WERI-Rb-1 (cell line): ENCODE measurements at regions not wholly inside any gene's neighbourhood (a gene's known extent, or its start where the extent isn't known, plus 50 kb on each side); places are given as distances from the start of the nearest gene placed in this dataset.

ENCODE experiments used
- DNase-seq: peaks from one replicate; pipeline ENCODE4 v3.0.0-alpha.2; 2020
- H3K27ac ChIP-seq: fragments of 250-450 bp; sonication (Bioruptor Pico); 2 replicates; pipeline ENCODE4 v1.5.1; 2020; ENCODE audit warnings: mild to moderate bottlenecking, moderate library complexity
- H3K27me3 ChIP-seq: fragments of 250-450 bp; sonication (Bioruptor Pico); 2 replicates; pipeline ENCODE4 v1.5.1; 2021; ENCODE audit warnings: mild to moderate bottlenecking, low read depth, moderate library complexity; ENCODE audit not compliant: insufficient read depth, severe bottlenecking
- H3K36me3 ChIP-seq: fragments of 250-450 bp; sonication (Bioruptor Pico); 2 replicates; pipeline ENCODE4 v1.5.1; 2020; ENCODE audit warnings: mild to moderate bottlenecking, moderate library complexity
- H3K4me3 ChIP-seq: 2 replicates; pipeline ENCODE4 v1.5.1; 2011; ENCODE audit warnings: low read depth, mild to moderate bottlenecking, control low read depth, low read length
- H3K9me3 ChIP-seq: fragments of 250-450 bp; sonication (Bioruptor Pico); 2 replicates; pipeline ENCODE4 v1.5.1; 2021; ENCODE audit warnings: mild to moderate bottlenecking, moderate library complexity; ENCODE audit not compliant: severe bottlenecking
- CTCF ChIP-seq: IDR thresholded peaks from 2 replicates; pipeline ENCODE4 v1.5.1; 2011; ENCODE audit warnings: low read depth, mild to moderate bottlenecking, control low read depth, inconsistent platforms, low read length

- Histone ChIP-seq H3K4me3 (no peak overlapping the region), H3K36me3 (no peaks in the 10 kb centered on the region), H3K27ac (no peak overlapping the region), H3K9me3 (no peaks in the 10 kb centered on the region), H3K27me3 (no peaks in the 10 kb centered on the region)
- TF ChIP-seq CTCF = no peak
- DNase-seq = no peak
Measured at GRCh38 chr6:81093051-81093450, 659.4 kb downstream of the TENT5A start.

- TF ChIP-seq CTCF = no peak
- Histone ChIP-seq H3K27me3 (no peaks in the 10 kb centered on the region), H3K27ac (no peak overlapping the region), H3K4me3 (no peak overlapping the region), H3K9me3 (no peaks in the 10 kb centered on the region), H3K36me3 (no peaks in the 10 kb centered on the region)
- DNase-seq = no peak
Measured at GRCh38 chr6:81088145-81088544, 664.3 kb downstream of the TENT5A start.

GRCh38 chr6:81086991-81087390, 665.5 kb downstream of the TENT5A start:
- Histone ChIP-seq H3K9me3 (no peaks in the 10 kb centered on the region), H3K27me3 (no peaks in the 10 kb centered on the region), H3K4me3 (no peak overlapping the region), H3K27ac (no peak overlapping the region), H3K36me3 (no peaks in the 10 kb centered on the region)
- DNase-seq = no peak
- no peak for TF ChIP-seq CTCF

- Histone ChIP-seq H3K36me3 (no peaks in the 10 kb centered on the region), H3K9me3 (no peaks in the 10 kb centered on the region), H3K27me3 (no peaks in the 10 kb centered on the region), H3K27ac (no peak overlapping the region), H3K4me3 (no peak overlapping the region)
- TF ChIP-seq CTCF = no peak
- no peak for DNase-seq
Measured at GRCh38 chr6:81085431-81085790, 667.1 kb downstream of the TENT5A start.

GRCh38 chr6:81084776-81085430, 667.6 kb downstream of the TENT5A start:
- TF ChIP-seq CTCF = no peak
- Histone ChIP-seq H3K4me3 (no peak overlapping the region), H3K9me3 (no peaks in the 10 kb centered on the region), H3K27me3 (no peaks in the 10 kb centered on the region), H3K36me3 (no peaks in the 10 kb centered on the region), H3K27ac (no peak overlapping the region)
- DNase-seq = no peak

- peak; percentile 9 for DNase-seq
- H3K27me3 ChIP-seq = no peaks in the 10 kb centered on the region
Measured at GRCh38 chr6:81075974-81076373, 676.5 kb downstream of the TENT5A start.

More at GRCh38 chr6:81075974-81076373, 676.5 kb downstream of the TENT5A start:
- no peaks in the 10 kb centered on the region for H3K9me3 ChIP-seq
- TF ChIP-seq CTCF = peak; percentile 77
- H3K27ac ChIP-seq = no peak overlapping the region
- no peak overlapping the region for H3K4me3 ChIP-seq
- no peaks in the 10 kb centered on the region for H3K36me3 ChIP-seq
